Fibroblast of skin of abdomen (primary cell): ENCODE measurements at regions not wholly inside any gene's neighbourhood (a gene's known extent, or its start where the extent isn't known, plus 50 kb on each side); places are given as distances from the start of the nearest gene placed in this dataset.

Experiments
- DNase-seq: peaks from one replicate; pipeline ENCODE4 v3.0.0-alpha.2; 2013

DNA sequence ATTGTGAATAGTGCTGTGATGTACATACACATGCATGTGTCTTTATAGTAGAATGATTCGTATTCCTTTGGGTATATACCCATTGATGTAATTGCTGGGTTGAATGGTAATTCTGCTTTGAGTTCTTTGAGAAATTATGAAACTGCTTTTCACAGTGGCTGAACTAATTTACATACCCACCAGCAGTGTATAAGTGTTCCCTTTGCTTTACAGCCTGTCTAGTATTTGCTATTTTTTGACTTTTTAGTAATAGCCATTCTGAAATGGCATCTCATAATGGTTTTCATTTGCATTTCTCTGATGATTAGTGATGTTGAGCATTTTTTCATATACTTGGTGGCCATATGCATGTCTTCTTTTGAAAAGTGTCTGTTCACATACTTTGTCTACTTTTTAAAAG is 54.5 kb upstream of the FAM78B start:
- DNase-seq, result no peak

DNA sequence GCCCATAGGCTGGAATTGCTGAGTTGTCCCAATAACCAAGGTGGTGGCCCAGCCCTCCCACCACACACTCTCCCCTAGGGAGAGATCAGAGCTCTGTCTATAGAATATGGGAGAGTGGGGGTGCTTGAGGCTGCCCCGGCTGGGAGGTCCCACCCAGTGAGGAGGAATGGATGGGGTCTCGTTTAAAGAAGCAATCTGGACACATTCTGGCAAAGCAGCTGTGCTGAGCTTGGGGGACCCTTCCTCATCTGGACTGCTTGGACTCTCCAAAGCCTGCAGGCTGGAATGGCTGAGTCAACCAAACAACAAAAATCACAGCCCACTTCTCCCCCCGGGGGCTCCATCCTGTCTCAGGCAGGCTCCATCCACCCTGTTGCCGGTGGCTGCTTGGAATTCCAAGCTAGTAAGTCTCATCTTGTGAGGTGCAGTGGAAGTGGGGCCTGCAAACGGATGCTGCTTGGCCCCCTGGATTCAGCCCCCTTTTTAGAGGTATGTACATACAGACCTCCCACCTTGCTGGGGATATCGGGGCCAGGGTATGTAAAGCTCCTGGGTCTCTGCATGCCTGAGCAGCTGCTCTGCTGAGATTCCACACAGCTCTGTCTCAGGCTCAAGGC is 67.1 kb upstream of the FAM78B start:
- no peak for DNase-seq

DNA sequence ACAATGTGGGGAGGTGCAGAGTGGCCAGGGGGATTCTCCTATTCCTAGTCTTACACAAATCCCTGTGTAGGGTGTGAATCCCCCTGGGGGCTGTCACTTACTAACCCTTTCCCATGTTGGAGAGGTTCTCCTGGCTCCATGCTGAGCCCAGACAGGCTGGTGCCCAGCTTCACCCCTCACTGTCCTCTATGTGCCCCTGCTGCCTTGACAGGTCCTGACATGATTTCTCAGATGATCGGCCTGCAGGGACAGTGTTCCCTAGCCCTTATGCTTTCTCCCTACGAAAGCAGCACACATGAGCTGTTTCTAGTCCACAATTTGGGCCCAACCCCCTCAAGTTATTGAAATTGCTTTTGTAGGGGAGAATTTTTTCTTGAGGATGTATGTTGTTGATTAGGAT is 68.9 kb upstream of the FAM78B start:
- no peak for DNase-seq

DNA sequence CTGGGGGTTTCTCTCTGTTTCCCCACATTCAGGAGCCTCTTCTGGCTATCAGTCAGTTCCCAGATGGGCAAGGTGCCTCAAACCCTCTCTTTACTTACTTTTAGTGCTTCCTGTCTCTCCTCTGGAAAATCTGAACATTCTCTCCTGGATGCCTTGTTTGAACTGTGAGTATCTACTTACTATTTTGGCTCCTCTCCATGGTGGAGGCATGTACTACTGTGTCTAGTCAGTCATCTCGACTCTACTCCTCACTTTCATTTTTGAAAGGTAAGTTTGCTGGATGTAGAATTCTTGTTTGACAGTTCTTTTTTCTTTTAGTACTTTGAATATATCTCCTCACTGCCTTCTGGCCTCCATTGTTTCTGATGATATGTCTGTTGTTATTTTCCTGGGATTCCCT is 70.9 kb upstream of the FAM78B start:
- no peak for DNase-seq

DNA sequence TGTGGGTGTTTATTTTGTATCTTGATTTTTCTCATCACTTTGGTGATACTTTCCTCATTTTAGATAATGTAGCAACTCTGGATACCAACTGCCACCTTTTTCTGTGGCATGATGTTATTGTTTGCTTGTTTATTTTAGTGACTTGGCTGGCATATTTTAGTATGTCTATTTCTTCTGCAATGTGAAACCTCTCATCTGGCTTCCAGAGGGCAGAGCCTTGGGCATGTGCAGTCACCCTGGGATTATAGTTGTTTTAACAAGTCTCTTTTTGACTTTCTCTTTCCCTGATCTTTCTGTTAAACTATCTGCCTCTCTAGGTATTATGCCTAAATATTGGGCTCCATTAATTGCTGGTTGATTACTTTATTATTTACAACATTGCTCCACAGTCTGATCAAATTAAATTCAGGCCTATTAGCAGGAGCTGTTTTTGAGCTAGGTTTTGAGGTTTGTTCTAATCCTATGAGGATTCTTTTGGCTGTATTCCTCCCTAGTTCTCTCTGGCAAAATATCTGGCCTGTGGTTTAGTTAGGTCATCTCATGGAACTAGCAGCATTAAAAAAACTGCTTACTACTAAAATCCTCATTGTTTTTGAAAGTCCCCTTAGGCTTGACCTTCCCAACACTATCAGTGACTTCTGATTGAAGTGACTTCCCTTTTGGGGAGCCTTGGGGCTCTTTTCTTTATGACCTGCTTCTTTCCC is 86.4 kb upstream of the FAM78B start:
- DNase-seq, result no peak

DNA sequence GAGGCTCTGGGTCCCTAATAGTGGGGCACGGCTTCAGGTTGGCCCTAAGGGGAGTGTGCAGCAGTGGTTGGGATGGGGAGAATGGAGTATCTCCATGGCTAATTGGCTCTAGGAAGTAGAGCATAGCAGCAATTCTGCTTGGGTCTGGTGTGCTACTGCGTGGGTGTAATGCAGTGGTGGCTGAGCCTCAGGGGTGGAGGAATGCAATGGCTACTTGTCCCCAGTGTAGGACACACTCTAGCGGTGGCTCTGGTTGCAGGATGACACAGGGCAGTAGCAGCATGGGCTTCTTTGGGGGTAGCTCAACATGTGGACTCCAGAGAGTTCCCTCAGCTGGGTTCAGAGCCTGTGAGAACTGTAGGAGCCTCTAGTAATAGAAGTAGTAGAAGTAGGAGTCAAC is 91.2 kb upstream of the FAM78B start:
- no peak for DNase-seq

DNA sequence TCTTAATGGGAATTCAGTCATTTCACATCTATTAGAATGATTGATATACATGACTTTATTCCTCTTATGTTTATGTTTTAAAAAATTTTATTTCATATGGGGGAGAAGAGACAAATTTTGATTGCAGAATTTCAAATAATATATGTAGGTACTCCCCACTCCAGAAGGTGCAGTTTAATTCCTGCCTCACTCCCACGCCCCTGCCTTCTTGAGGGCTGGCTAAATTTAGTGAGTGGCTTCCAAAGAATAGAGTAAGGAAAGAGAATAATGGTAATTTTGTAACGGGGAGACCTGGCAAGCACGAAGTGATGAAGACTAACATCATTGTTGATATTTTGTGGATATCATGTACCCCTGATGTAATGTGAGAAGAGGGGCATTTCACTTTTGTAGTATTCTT is 94.7 kb upstream of the FAM78B start:
- no peak for DNase-seq

DNA sequence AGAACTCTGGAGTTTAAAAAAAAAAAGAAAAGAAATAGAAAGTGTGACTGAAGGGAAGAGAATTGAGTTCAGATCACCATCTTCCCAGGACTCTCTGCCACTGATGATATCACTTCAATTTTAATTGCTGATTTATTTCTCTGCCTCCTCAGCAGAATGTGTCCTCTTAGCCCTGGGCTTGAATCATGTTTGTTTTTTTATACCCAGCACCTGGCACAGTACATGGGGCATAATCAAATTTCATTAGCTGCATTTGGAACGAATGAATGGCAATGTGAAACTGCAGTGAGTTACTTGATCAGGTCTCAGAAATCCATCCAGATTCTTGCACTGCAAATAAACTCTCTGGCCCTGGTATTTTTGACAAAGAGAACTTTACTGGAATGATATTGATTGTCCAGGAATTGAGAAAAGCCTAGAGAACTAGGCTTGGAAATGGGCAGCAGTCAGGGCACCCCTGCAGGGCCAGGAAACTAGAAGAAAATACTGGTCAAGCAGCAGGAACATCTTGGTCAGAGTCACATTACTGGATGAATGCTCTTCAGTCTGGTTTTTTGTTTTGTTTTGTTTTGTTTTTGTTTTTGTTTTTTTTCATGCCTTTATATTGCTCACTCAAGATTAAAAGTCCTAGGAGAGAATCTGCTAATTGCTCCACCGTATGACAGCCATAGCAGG is 103.8 kb upstream of the FAM78B start:
- DNase-seq, result no peak

DNA sequence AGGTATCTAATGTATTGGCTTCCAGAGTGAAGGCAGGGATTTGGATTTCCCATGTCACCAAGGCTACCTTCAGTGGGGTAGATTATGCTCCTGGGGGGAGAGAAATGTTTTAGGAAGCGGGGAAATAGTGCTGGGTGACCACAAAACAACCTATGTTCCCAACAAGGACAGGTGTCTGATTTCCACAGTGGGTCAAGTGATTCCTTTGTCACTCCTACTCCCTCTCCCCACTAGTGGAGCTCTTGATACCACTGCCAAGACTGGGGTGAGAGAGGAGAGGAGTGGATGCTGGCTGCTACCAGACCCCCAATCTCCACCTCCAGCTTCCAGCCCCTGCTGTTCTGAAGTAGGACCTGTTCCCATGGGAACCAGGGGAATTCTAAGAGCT is 104.3 kb upstream of the FAM78B start:
- DNase-seq, result no peak

DNA sequence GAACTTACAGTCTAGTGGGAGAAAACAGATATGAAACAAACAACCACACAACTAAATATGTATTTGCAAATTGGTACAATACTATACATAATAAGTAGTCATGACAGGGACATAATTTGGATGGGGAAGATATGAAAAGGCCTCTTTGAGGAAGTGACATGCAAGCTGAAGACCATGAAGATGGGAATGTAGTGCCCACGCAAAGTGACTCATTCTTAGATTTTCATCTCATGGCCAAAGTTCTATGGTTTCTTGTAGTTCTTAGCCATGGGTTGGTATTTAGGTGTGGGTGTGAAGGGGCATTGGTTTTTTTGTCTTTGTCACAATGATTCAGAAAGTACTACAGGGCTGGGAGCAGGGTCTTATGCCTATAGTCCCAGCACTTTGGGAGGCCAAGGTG is 105.4 kb upstream of the FAM78B start:
- no peak for DNase-seq

DNA sequence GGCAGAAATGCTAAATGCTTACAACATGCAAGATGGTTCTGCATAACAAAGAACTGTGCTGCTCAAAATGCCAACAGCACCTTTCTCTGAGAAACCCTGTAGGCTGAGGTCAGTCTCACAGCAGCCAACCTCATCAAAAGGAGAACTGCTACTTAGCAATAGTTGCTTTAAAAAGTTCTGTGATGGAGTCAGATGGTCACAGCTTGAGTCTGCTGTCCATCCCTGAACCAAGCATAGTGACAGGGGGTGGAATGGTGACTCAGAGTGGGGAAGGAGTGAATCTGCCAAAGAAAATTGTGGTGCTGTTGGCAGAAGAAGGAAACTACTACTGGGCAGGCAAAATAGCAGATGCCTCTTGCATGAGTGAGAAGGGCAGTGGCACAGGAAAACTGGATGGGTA is 106.0 kb upstream of the FAM78B start:
- no peak for DNase-seq

DNA sequence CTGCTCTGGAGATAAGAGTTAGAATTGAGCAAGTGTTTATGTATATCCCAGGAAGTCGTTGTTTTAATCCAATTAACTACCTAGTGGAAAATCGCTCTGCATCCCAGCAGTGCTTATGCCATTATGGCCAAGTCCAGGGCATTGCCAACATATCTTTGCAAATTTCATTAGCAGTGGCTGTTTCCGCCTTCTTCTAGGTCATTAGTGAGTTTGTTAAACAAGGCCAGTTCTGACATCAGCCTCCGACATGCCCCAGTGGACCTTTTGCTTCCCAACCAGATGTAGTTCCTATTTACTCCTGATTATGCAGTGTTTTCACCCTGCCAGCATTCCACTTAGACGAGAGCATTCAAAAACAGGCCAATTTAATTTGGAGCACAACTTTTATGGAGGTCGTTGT is 106.8 kb upstream of the FAM78B start:
- no peak for DNase-seq

DNA sequence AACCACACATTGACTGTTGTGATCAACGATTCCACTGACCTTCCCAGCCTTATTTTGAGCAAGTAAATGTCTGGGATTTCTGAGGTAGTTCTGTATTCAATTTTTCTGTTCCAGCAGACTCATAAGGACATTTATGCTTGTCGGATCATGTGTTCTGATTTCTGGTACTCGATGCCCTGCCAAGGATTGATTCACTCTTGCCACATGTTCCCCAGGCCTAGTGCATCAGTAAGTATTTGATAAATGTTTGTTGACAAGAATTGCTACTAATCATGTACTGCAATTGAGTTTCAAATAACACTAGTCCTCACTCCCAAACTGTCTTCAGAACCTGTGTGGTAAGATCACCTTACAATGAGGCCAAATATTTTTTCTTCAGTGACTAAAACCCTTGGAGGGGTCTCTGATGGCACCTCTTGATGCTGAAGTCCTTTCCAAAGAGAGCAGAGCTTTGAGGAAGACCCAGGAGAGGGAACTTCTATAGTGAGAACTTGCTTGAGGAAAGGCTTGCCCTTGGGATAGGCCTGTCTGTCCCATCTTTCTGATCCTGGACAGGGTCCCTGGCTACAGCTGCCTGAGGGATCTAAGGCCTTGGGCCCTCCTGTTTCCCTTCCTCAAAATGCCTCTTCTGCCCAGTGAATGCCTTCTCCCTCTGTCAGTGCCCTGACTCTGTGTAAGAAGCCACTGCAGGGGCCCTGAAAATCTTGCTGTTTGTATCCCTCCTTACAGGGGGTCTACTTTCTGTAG is 115.8 kb upstream of the FAM78B start:
- no peak for DNase-seq

DNA sequence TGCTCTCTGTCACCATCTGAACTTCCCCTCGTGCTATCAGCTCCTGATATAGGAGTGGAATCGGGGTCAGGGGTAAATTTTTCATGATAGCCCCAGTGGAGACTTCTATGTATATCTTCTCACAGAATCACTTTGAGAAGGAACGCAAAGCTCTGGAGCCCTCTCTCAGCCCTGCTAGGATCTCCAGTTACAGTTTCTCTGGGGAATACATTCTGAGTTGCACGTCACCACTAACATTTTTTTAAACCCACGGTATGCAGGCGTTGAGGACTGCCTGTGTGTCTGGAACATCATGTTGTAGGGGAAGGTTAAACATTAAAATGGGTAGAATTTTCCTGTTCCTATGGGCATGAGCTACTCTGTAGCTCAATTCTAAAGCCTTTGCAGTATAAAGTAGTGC is 116.4 kb upstream of the FAM78B start:
- no peak for DNase-seq

DNA sequence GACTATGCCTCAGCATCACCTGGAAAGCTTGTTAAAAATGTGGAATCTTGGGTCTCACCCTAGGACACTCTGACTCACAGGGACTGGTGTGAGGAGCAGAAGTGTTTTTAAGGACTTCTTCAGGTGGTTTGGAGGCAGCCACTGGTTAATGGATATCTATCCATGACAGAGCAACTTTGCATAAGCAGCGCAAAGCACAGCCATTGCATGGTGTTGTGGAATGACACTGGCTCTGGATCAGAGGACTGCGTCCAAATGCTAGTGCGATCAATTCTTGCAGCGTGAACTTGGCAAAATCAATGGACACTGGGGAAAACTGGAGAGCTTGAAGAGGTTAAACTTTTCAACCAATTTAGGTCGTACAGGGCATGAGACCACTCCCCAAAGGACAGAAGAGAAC is 116.8 kb upstream of the FAM78B start:
- DNase-seq, result no peak

DNA sequence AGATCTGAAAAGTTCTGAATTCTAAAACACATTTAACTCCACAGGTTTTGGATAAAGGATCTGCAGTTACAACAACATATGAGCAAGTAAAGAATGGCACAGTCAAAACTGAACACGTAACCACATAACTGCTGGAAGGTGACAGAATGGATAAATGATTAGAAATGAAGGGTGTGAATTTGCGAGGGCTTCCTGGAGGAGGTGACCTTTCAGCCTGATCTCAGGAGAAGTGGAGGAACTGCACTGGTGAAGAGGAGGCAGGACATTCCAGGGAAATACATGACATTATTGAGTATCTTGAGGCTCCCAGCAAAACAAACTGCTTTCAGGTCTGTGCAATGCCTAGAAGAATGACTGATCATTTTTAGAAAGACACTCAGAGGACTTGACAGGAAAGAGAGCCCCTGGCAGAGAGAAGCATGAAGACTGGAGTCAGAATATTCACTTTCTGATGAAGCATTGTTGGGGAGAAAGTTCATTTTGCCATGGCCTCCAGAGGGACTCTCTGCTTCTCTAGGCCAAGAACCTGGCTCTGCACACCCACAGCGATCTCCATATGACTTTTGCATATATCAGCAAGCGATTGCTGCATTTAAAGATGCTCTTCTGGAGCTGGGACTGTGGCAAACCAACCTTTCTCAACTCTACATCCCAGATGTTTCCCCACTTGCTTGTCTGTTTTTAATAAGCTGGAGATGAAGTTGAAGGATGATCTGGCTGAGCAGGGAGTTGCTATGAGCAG is 122.7 kb upstream of the FAM78B start:
- DNase-seq, result no peak

DNA sequence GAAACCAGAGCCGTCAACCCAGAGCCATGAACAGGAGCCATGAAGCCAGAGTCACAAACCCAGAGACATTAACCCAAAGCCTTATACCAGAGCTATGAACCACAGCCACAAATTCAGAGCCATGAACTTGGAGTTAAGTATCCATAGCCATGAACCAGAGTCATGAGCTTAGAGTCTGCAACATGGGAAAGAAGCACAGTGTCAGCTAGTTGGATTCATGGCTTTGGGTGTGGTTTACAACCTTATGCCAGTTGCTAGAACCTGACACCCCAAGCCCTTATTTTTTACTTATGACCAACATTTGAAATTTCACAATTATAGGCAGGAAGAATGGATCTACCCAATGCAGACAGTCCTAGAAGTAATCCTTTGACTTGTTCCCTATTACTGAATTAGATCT is 128.9 kb upstream of the FAM78B start:
- no peak for DNase-seq

DNA sequence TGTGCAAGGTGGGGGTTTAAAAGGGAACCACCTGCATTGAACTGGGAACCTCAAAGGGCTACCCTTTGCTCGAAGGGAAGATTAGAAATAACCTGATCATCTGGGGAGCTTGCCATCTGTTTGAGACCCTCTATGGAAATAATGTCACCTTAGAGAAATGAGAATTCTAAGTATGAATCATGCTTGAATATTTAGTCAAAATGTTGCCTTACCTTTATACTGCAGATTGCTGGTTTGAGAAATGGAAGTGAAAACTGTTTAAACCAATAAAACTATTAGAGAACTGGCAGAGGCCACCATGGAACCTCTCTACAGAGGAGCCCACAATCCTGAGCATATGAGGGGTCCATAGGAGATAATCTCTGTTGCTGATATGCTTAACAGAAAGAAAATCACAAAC is 131.2 kb upstream of the FAM78B start:
- no peak for DNase-seq

DNA sequence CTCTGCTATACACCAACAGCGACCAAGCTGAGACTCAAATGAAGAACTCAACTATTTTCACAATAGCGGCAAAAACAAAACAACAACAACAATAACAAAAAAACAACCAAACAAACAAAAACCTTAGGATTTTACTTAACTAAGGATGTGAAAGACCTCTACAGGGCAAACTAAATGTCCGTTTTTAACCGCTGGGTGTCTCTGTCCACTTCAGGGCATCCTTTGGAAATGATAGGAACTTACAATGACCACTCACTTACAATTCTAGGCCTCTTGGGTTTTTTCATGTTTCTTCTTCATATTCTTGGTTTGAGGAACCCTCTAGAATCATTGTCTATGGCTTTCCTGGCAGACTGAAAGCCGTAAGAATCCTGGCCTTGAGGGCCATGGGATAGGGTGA is 134.0 kb upstream of the FAM78B start:
- DNase-seq, result no peak

DNA sequence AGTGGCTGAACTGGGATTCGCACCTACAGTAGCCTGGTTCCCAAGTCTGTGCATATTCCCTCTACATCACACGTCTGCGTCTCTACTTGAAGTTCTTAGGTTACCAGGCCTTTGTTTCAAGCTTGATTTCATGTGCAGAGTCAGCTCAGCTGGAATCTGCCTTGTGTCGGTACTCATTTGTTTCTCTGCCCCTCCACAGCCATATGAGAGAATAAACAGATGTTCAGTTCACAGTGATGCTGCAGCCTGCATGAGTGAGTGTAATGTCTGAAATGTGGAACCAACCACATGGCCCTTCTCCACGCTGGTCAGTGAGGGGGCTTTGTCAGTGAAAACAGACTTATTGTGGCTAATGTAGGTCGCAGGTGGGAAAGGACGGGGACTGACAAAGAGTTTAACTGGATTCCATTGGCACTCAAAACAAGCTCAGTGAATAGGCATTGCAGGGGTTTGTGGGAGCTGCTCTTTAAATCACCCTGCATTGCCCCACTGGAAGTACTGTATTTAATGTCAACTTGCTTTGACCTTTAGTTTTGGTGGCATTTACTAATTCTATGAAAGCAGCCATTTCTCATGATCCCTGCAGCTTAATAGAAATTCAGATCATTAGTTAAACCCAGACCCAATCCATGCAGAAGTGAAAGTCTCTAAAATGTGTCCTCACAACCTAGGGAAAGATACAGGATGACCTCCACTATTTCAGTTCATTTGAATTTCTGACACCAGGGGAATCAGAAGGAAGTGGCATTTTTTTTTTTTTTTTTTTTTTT is 136.4 kb upstream of the FAM78B start:
- DNase-seq, result no peak

DNA sequence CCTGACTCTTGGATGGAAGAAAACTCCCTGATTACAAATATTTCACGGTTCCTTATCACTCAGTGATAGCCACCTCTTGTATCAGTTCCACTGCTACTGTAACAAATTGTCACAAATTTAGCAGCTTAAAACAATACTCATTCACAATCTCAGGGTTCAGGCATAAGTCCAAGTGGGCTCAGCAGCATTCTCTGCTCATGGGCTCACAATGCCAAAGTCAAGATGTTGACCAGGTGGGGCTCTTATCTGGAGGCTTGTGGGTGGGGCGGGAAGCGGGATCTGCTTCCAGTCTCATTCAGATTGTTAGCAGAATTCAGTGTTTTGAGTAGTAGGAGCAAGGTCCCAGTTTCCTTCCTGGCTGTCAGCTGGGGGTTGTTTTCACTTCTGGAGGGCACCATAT is 137.3 kb upstream of the FAM78B start:
- DNase-seq, result no peak

DNA sequence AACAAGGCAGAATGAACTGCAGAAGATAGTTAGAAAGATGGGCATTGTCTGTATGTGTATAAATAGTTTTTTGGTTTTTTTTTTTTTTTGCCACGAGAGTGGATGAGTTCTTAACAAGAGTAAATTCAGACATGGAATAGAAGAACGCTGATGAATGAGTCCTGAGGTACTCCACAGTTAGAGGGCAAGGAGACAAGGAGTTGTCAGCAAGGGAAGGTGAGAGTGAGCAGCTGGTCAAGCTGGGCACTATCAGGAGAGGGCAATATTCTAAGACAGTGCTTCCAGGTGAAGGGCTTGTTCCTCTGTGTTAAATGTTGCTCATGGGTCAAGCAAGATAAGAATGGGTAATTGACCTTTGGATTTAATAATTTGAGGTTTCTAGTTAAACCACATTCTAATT is 138.6 kb upstream of the FAM78B start:
- no peak for DNase-seq
